ENCODE measurements at regions not wholly inside any gene's neighbourhood (a gene's known extent, or its start where the extent isn't known, plus 50 kb on each side); places are given as distances from the start of the nearest gene placed in this dataset.
"Not testable (repeated sequence)": the region's sequence is repeated elsewhere in the genome, so short reads cannot be mapped to it uniquely, and the experiment has no call there.

- TF ChIP-seq POLR2A (IDR thresholded peaks at IDR 0.05), result not testable (repeated sequence)
- TF ChIP-seq, protein P1, sequence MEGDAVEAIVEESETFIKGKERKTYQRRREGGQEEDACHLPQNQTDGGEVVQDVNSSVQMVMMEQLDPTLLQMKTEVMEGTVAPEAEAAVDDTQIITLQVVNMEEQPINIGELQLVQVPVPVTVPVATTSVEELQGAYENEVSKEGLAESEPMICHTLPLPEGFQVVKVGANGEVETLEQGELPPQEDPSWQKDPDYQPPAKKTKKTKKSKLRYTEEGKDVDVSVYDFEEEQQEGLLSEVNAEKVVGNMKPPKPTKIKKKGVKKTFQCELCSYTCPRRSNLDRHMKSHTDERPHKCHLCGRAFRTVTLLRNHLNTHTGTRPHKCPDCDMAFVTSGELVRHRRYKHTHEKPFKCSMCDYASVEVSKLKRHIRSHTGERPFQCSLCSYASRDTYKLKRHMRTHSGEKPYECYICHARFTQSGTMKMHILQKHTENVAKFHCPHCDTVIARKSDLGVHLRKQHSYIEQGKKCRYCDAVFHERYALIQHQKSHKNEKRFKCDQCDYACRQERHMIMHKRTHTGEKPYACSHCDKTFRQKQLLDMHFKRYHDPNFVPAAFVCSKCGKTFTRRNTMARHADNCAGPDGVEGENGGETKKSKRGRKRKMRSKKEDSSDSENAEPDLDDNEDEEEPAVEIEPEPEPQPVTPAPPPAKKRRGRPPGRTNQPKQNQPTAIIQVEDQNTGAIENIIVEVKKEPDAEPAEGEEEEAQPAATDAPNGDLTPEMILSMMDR (IDR thresholded peaks at IDR 0.05 in 4 of 5, conservative IDR thresholded peaks at IDR 0.05 in 1 of 5), result not testable (repeated sequence)
Observed at GRCh38 chr2:126293962-126294361, 362.0 kb upstream of the GYPC start.

Measured in gastrocnemius medialis (tissue), 4 donors.